HG02870 (cell line): ENCODE measurements at regions not wholly inside any gene's neighbourhood (a gene's known extent, or its start where the extent isn't known, plus 50 kb on each side); places are given as distances from the start of the nearest gene placed in this dataset.

Experiments used
- ATAC-seq: cut with Tn5 transposase; IDR thresholded peaks from one replicate; pipeline ENCODE4 v1.9.1; 2021; ENCODE audit warnings: mild to moderate bottlenecking, moderate library complexity; ENCODE audit not compliant: unreplicated experiment

DNA sequence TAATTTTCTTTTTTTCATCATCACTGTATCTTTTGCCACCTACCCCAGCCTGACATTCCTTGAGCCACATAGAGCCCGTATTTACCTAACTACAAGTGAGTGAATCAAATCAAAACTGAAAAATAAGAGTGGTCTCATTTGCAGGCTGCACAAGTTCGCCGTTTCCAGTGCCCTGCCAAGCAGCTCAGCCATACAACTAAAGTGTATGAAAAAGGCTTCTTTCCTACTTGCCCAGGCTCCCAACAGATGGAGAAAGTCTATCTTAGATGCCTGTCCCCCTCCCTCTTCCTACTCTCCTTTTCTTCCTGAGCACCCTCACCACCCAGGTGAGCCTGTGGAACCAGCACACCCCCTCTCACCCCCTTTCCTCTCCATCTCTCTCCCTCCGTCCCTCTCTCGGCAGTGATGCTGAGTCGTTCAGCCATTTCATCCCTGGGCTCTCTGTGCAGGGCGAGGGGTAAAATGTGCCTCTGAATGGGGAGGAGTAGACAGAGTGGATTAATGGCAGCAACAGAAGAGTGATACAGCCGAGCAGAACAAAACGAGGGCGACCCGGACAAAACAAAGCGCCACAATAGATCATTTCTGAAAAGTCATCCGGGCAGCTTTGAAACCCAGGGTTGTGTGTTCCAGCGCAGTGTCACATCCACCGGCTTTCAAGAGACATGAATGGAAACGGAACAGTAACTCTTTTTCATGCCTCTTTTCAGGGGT lies 65.0 kb upstream of the POU3F3 start:
- ATAC-seq: no peak

DNA sequence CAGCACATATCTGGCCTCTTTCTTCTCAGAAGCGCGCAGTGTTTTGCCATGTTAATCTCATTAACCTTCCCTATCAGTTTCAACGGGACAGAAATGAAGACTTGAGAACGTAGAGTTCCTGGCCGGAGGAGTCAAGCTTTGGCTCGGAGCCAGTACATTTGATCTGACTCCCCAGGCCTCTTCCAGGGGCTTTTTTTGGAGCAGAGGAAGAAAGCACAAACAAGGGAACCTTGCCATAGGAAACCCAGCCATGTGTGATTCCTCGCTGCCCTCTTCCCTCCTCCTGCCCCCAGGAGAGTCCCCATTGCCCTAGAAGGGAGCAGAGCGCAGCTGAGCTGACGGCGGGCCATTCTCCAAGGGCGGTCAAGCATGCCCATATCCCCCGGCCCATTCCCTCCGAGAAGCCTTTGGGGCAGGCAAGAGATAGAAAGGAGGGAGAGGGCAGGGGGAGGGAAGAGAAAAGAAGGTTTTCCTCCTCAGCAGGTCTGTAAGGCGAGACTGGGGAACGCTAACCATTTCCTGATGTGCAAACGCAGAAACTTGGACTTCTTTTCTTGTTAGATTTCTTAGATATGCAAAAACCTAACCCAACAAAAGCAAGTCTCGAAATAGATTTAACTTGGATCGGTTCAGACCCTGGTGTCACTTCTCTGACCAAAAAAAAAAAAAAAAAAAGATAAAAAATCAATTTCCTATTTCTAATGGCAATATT lies 63.7 kb upstream of the POU3F3 start:
- no peak for ATAC-seq

DNA sequence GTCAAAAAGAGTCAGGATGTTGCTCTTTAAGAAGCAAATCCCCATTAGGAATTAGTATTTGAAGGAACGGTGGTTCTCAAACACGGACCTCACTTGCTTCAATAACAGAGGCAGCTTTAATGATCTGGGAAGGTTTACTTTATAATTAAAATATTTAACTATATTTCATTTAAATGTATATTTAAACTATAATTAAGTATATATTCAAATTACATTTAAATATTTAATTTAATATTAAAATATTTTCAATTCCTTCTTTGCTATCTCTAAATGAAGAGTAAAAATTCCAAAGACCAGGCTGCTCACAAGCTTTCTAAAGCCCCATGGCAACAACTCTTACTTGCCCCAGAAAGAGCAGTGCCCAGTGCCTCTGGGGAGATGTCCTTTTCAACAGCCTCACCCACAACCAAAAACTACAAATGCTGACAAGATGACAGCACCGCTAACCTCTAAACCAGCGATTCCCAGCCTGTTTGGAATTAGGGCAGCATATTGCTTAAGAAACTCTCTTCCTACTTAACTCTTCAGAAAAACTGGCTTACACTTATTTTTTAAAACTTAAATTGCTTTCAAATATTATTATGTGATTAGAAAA lies 62.9 kb upstream of the POU3F3 start:
- ATAC-seq: no peak

DNA sequence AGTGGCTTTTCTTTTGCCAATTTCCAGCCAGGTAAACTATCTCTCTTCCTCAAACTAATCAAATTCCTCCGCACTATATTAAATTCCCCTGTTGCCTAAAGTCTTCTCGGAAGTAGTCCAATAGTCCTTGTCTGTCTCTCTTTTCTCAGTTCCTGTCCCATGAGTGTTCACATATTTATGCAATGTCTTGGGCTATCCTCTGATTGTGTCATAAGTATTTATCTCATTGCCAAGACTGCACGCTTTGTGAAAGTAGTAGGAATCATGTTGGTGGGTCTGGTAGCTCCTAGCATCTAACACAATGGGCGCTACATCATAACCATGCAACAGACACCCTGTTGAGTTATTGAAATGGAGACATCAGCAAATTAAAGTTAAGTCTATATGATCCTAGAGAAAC lies 59.9 kb upstream of the POU3F3 start:
- no peak for ATAC-seq

DNA sequence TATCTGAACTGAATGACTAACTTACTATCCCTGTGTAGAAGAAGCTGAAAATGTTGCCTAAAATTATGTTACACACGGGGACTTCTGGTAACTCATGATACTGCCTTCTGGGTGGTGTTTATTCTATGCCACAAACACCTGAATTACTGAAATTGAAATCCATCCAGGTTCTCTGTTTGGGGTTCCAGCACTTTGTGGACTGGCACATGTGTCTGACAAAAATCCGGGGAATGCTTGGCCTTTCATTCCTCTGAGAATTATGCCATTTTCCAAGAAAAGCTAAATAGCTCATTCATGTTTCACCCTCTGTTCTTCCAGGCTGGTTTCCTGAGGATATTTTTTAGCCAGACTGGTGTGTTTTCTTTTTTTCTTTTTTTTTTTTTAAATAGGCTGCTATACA lies 59.5 kb upstream of the POU3F3 start:
- no peak for ATAC-seq
